HepG2 (cell line): ENCODE measurements at regions not wholly inside any gene's neighbourhood (a gene's known extent, or its start where the extent isn't known, plus 50 kb on each side); places are given as distances from the start of the nearest gene placed in this dataset.

Experiments used
- CBX5 ChIP-seq: sonication (generic); formaldehyde crosslinking; IDR thresholded peaks from 2 replicates; pipeline ENCODE4 v1.4.0; 2020; ENCODE audit warnings: missing genetic modification reagents, borderline replicate concordance
- KLF15 ChIP-seq: sonication (generic); formaldehyde crosslinking; IDR thresholded peaks from 2 replicates; pipeline ENCODE4 v1.8.1; 2023; ENCODE audit warnings: borderline replicate concordance, mild to moderate bottlenecking, inconsistent platforms, missing genetic modification reagents, mixed read lengths
- SNAPC4 ChIP-seq: sonication (generic); formaldehyde crosslinking; IDR thresholded peaks from 2 replicates; pipeline ENCODE4 v1.4.0; 2020; ENCODE audit warnings: mild to moderate bottlenecking, missing genetic modification reagents
- THYN1 ChIP-seq: sonication (generic); formaldehyde crosslinking; IDR thresholded peaks from 2 replicates; pipeline ENCODE4 v1.8.1; 2023; ENCODE audit warnings: low read depth, mild to moderate bottlenecking, moderate library complexity, missing genetic modification reagents, borderline replicate concordance
- ZBTB43 ChIP-seq: sonication (generic); formaldehyde crosslinking; conservative IDR thresholded peaks from 2 replicates; pipeline ENCODE4 v1.4.0; 2020; ENCODE audit warnings: missing genetic modification reagents
- ZNF331 ChIP-seq: sonication (generic); formaldehyde crosslinking; IDR thresholded peaks from 2 replicates; pipeline ENCODE4 v1.4.0; 2020; ENCODE audit warnings: missing genetic modification reagents
- ZNF609 ChIP-seq: sonication (generic); formaldehyde crosslinking; IDR thresholded peaks from 2 replicates; pipeline ENCODE4 v1.4.0; 2020; ENCODE audit warnings: mild to moderate bottlenecking, missing genetic modification reagents, borderline replicate concordance

GRCh38 chr6:71091167-71091566 lies 134.3 kb upstream of the B3GAT2 start (continued):
- no peak for TF ChIP-seq ZBTB43 (CRISPR knock-in tag)
- no peak for TF ChIP-seq CBX5 (CRISPR knock-in tag)
- TF ChIP-seq ZNF331 (CRISPR knock-in tag): no peak
- no peak for TF ChIP-seq KLF15 (CRISPR knock-in tag)
- TF ChIP-seq SNAPC4 (CRISPR knock-in tag): no peak
- no peak for TF ChIP-seq ZNF609 (CRISPR knock-in tag)
- TF ChIP-seq THYN1 (CRISPR knock-in tag): no peak
